Uterus (tissue), 2 donors: ENCODE measurements at regions not wholly inside any gene's neighbourhood (a gene's known extent, or its start where the extent isn't known, plus 50 kb on each side); places are given as distances from the start of the nearest gene placed in this dataset.

Experiments used
- CTCF ChIP-seq, 4 experiments: fragments of 200-600 bp in 2 of 4; fragments of 450-650 bp in 2 of 4; sonication (generic) in 2 of 4; IDR thresholded peaks; one replicate each; pipeline ENCODE4 v1.5.1; 2016 to 2019; ENCODE audit warnings: antibody characterized with exemption in 4 of 4, mild to moderate bottlenecking in 2 of 4, moderate library complexity in 1 of 4
- POLR2A ChIP-seq, 2 donors: fragments of 450-650 bp; IDR thresholded peaks; one replicate each; pipeline ENCODE4 v1.6.1; 2016; ENCODE audit warnings: antibody characterized with exemption in 2 of 2, mild to moderate bottlenecking in 1 of 2, moderate library complexity in 1 of 2

GRCh38 chr14:41418851-41419250 is 187.8 kb upstream of the LRFN5 start:
- TF ChIP-seq CTCF (IDR thresholded peaks at IDR 0.05) (no peak), POLR2A (IDR thresholded peaks at IDR 0.05) (no peak)
